ENCODE measurements at regions not wholly inside any gene's neighbourhood (a gene's known extent, or its start where the extent isn't known, plus 50 kb on each side); places are given as distances from the start of the nearest gene placed in this dataset.
"Not testable (repeated sequence)": the region's sequence is repeated elsewhere in the genome, so short reads cannot be mapped to it uniquely, and the experiment has no call there.

DNA sequence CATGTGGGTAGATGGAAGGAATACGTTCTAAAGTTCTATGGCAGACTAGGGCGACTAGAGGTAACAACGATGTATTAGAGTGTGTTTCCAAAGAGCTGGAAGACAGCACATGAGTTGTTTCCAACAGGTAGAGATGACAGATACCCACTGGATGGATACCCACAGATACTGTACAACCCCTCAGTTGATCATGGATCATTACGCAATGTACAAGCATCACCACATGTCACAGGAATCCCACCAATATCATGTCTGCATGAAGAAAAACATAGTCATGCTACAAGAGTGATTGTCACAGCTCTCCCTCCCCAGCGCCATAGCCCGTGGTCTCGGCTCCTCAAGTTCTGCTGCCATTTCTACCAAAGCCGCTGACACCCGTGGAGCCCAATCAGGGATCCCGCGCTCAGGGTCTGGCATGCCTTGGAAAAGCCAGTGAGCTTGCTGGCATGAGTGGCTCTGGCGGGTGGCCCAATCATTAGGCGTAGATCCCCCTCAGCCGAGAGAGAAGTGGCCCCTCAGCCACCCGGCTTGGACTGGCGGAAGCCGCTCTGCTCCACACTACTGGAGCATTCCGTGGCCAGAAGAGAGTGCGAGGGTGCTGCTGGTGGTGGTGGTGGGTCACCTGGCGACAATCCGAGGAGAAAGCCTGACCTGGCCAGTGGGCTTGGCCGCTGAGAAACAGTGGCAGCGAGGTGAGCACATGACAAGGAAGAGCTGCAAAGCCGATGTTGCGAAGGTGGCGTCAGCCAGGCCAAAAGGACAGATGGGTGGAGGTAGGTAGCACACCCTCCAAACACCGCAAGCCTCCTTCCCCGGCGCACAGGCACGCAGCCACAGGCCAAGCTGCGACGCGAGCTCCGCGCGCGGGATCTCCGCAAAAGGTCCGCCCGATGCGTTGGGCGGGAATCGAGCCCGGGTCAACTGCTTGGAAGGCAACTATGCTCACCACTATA is 65.7 kb upstream of the FCGR2A start:
- peaks cover 5% of the 10 kb centered on the region for H3K4me1 ChIP-seq (ENCODE audit: control insufficient read depth, extremely low read depth, insufficient read depth, low read length)
- no peaks in the 10 kb centered on the region for H3K9me1 ChIP-seq (replicated peaks; ENCODE audit: control insufficient read depth, extremely low read depth, insufficient read depth, low read length)
- BruUV-seq (replicated peaks): no TSS peak
- dilution Hi-C loops (cut with MboI; ENCODE audit: extremely low pct_ligation_motif_present, low sequenced_read_pairs): no loop called here
- H3K4me3 ChIP-seq (replicated peaks in 1 of 3; ENCODE audit: insufficient read depth in 1 of 3, low read depth in 1 of 3, low read length in 3 of 3): peak overlapping the region in 2 of 3 experiments; percentile 0 to 10
- H3K9ac ChIP-seq (replicated peaks; ENCODE audit: extremely low read depth, insufficient read depth, low read length): no peak overlapping the region
- peak overlapping the region; percentile 5 for H2AFZ ChIP-seq (ENCODE audit: low read depth, low read length)
- no peak for TF ChIP-seq MYC (IDR thresholded peaks at IDR 0.05; ENCODE audit: low read depth, low read length)
- TF ChIP-seq POLR2AphosphoS5 (IDR thresholded peaks at IDR 0.05; ENCODE audit: insufficient read depth, low read depth, low read length): no peak
- TF ChIP-seq JUN (IDR thresholded peaks at IDR 0.05; ENCODE audit: borderline replicate concordance, insufficient read depth, insufficient read length, low read depth): no peak
- no peak for TF ChIP-seq FOS (IDR thresholded peaks at IDR 0.05; ENCODE audit: borderline replicate concordance, insufficient read depth, low read length)
- TF ChIP-seq, protein P1, sequence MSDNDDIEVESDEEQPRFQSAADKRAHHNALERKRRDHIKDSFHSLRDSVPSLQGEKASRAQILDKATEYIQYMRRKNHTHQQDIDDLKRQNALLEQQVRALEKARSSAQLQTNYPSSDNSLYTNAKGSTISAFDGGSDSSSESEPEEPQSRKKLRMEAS (IDR thresholded peaks at IDR 0.05; ENCODE audit: insufficient read depth, insufficient read length): no peak
- no peak for TF ChIP-seq GATA2 (IDR thresholded peaks at IDR 0.05; ENCODE audit: insufficient read depth, insufficient read length, low read depth, low read length)
- TF ChIP-seq, protein P2, sequence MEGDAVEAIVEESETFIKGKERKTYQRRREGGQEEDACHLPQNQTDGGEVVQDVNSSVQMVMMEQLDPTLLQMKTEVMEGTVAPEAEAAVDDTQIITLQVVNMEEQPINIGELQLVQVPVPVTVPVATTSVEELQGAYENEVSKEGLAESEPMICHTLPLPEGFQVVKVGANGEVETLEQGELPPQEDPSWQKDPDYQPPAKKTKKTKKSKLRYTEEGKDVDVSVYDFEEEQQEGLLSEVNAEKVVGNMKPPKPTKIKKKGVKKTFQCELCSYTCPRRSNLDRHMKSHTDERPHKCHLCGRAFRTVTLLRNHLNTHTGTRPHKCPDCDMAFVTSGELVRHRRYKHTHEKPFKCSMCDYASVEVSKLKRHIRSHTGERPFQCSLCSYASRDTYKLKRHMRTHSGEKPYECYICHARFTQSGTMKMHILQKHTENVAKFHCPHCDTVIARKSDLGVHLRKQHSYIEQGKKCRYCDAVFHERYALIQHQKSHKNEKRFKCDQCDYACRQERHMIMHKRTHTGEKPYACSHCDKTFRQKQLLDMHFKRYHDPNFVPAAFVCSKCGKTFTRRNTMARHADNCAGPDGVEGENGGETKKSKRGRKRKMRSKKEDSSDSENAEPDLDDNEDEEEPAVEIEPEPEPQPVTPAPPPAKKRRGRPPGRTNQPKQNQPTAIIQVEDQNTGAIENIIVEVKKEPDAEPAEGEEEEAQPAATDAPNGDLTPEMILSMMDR (IDR thresholded peaks at IDR 0.05; ENCODE audit: extremely low read depth in 1 of 2, insufficient read depth in 1 of 2, low read depth in 1 of 2, low read length in 2 of 2): no peak
- no peak for TF ChIP-seq EZH2 (IDR thresholded peaks at IDR 0.05; ENCODE audit: borderline replicate concordance, low read depth, low read length, severe bottlenecking)
- peak overlapping the region; percentile 27 for H3K4me2 ChIP-seq (ENCODE audit: insufficient read depth, low read length)
- ChIA-PET POLR2A (no interaction called here), CTCF (interaction anchor here (0.6 to 2.0 kb wide), 6 partner anchors 11 to 245 kb away, joined by 3 to 14 read pairs (median 6); partner anchors contain the start of gene TOMM40L)
- intact Hi-C loops (cut with micrococcal nuclease): loop anchor here (10.0 kb wide), 1 partner anchor 45 kb away; no protein-coding TSS in a partner anchor
- no peaks in the 10 kb centered on the region for H3K79me2 ChIP-seq (ENCODE audit: control insufficient read depth, insufficient read depth, low read length)
- FAIRE-seq (no peak), DNase-seq (ENCODE audit: low read depth, low spot score) (peak; percentile 9)
- H3K36me3 ChIP-seq (ENCODE audit: control insufficient read depth in 2 of 2, extremely low read depth in 1 of 2, insufficient read depth in 2 of 2, low read length in 2 of 2): no peaks in the 10 kb centered on the region
- no peak overlapping the region for H3K27ac ChIP-seq (ENCODE audit: insufficient read depth, low read depth, low read length)
- H4K20me1 ChIP-seq (replicated peaks; ENCODE audit: control insufficient read depth, extremely low read depth, insufficient read depth, low read length): no peaks in the 10 kb centered on the region
- H3K27me3 ChIP-seq (ENCODE audit: control insufficient read depth in 2 of 2, insufficient read depth in 2 of 2, low read length in 2 of 2): peaks cover 12% of the 10 kb centered on the region in 2 experiments
- no peaks in the 10 kb centered on the region for H3K9me3 ChIP-seq (replicated peaks; ENCODE audit: control insufficient read depth, insufficient read depth, low read length)

DNA sequence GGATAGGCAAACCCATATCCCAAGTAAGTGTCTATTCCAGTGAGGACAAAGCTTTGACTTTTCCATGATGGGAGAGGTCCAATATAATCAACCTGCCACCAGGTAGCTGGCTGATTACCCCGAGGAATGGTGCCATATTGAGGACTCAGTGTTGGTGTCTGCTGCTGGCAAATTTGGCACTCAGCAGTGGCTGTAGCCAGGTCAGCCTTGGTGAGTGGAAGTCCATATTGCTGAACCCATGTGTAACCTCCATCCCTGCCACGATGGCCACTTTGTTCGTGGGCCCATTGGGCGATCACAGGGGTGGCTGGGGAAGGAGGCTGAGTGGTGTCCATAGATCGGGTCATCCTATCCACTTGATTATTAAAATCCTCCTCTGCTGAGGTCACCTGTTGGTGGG is 65.5 kb upstream of the CFAP126 start:
- H3K4me1 ChIP-seq (ENCODE audit: control insufficient read depth, extremely low read depth, insufficient read depth, low read length); H3K79me2 ChIP-seq (ENCODE audit: control insufficient read depth, insufficient read depth, low read length); H3K36me3 ChIP-seq (ENCODE audit: control insufficient read depth in 2 of 2, extremely low read depth in 1 of 2, insufficient read depth in 2 of 2, low read length in 2 of 2); H4K20me1 ChIP-seq (replicated peaks; ENCODE audit: control insufficient read depth, extremely low read depth, insufficient read depth, low read length); H3K27ac ChIP-seq (ENCODE audit: insufficient read depth, low read depth, low read length); H3K9me1 ChIP-seq (replicated peaks; ENCODE audit: control insufficient read depth, extremely low read depth, insufficient read depth, low read length); H3K4me2 ChIP-seq (ENCODE audit: insufficient read depth, low read length); H3K4me3 ChIP-seq (replicated peaks in 1 of 3; ENCODE audit: insufficient read depth in 1 of 3, low read depth in 1 of 3, low read length in 3 of 3); POLR2A ChIA-PET; H3K9ac ChIP-seq (replicated peaks; ENCODE audit: extremely low read depth, insufficient read depth, low read length); H3K9me3 ChIP-seq (replicated peaks; ENCODE audit: control insufficient read depth, insufficient read depth, low read length); BruUV-seq (replicated peaks); FAIRE-seq; dilution Hi-C loops (cut with MboI; ENCODE audit: extremely low pct_ligation_motif_present, low sequenced_read_pairs); H2AFZ ChIP-seq (ENCODE audit: low read depth, low read length); CTCF ChIA-PET; DNase-seq (ENCODE audit: low read depth, low spot score); intact Hi-C loops (cut with micrococcal nuclease): not testable (repeated sequence)
- peaks cover 7 to 15% of the 10 kb centered on the region in 2 experiments for H3K27me3 ChIP-seq (ENCODE audit: control insufficient read depth in 2 of 2, insufficient read depth in 2 of 2, low read length in 2 of 2)
